Natural killer cell treated with Interleukin-12 subunit alpha and Interleukin-12 subunit beta and Interleukin-15 and Interleukin-18, amount 100 ng/mL, for 72 hours (primary cell): ENCODE measurements at regions not wholly inside any gene's neighbourhood (a gene's known extent, or its start where the extent isn't known, plus 50 kb on each side); places are given as distances from the start of the nearest gene placed in this dataset.

ENCODE experiments used
- ATAC-seq, 2 donors: fragments of 150-1000 bp; cut with Tn5 transposase in 1 of 2; sonication (Bioruptor Pico), chemical (Tn5 transposase) in 1 of 2; 2 replicates each; pipeline ENCODE4 v1.10.0; 2021
- DNase-seq: peaks from one replicate; pipeline ENCODE4 v3.0.0; 2022; ENCODE audit warnings: low spot score
- H3K27ac Mint-ChIP-seq, 2 donors: 1 replicate in 1 of 2; 2 replicates in 1 of 2; pipeline ENCODE4 v1.8.0; 2022; ENCODE audit warnings: mixed read lengths in 2 of 2, mild to moderate bottlenecking in 1 of 2, moderate library complexity in 1 of 2
- H3K27me3 Mint-ChIP-seq, 2 donors: 1 replicate in 1 of 2; 2 replicates in 1 of 2; pipeline ENCODE4 v1.8.0; 2022; ENCODE audit warnings: mixed read lengths in 2 of 2
- H3K36me3 Mint-ChIP-seq: one replicate; pipeline ENCODE4 v1.8.0; 2022; ENCODE audit warnings: mixed read lengths
- H3K4me1 Mint-ChIP-seq, 2 donors: 1 replicate in 1 of 2; 2 replicates in 1 of 2; pipeline ENCODE4 v1.8.0; 2022; ENCODE audit warnings: low read depth in 2 of 2, mixed read lengths in 2 of 2, mild to moderate bottlenecking in 1 of 2
- H3K4me3 Mint-ChIP-seq: one replicate; pipeline ENCODE4 v1.8.0; 2022; ENCODE audit warnings: mixed read lengths
- H3K9me3 Mint-ChIP-seq: 2 replicates; pipeline ENCODE4 v1.8.0; 2022; ENCODE audit warnings: mixed read lengths

DNA sequence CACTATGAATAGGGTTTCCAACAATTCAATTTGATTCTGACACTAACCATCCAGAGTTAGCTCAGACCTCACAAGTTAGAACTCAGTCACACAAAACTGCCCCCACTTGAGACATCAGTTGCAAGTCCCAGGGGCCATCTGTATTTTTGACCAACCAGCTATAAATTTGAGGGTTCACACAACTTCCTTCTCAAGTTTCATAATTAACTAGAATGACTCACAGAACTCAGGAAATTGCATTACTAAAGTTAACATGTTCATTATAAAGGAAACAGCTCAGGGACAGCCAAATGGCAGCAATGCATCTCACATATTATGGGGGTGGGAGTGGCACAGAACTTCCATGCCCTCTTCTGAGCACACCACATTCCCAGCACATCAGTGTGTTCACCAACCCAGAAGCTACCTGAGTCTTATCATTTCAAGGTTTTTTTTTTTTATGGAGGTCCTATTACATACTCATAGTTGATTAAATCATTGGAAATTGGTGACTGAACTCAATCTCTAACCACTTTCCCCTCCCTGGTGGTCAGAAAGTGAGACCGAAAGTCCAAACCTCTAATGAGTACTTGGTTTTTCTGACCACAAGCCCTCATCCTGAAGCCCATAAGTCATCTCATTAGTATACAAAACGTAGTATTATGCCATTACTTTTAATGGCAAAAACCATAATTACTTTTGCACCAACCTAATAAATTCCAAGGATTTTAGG is 1721.5 kb upstream of the SEL1L start:
- H3K36me3 Mint-ChIP-seq = no peaks in the 10 kb centered on the region
- H3K27me3 Mint-ChIP-seq = no peaks in the 10 kb centered on the region
- ATAC-seq = no peak
- no peak overlapping the region for H3K27ac Mint-ChIP-seq
- DNase-seq = no peak
- H3K9me3 Mint-ChIP-seq = peaks cover 11% of the 10 kb centered on the region
- H3K4me3 Mint-ChIP-seq = no peak overlapping the region
- no peaks in the 10 kb centered on the region for H3K4me1 Mint-ChIP-seq

DNA sequence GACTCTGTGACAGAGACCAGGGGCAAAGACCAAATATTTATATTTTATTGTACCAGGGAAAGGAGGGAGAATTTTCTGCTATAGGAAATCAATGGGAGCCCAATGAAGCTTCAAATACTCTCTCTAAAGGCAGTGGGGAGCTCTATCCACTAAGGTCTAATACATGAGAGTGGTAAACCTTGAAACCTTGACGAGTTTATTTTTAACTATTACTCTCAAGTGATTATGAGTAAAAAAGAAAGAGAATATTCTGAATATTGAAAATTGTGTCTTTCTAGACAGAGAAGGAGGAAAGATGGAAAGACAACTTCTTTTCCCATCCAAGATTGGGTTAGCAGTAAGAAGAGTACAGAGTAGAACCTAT is 1722.1 kb upstream of the SEL1L start:
- Mint-ChIP-seq H3K27me3 (no peaks in the 10 kb centered on the region), H3K36me3 (no peaks in the 10 kb centered on the region), H3K9me3 (peaks cover 11% of the 10 kb centered on the region), H3K27ac (no peak overlapping the region), H3K4me1 (no peaks in the 10 kb centered on the region), H3K4me3 (no peak overlapping the region)
- ATAC-seq (no peak), DNase-seq (no peak)

DNA sequence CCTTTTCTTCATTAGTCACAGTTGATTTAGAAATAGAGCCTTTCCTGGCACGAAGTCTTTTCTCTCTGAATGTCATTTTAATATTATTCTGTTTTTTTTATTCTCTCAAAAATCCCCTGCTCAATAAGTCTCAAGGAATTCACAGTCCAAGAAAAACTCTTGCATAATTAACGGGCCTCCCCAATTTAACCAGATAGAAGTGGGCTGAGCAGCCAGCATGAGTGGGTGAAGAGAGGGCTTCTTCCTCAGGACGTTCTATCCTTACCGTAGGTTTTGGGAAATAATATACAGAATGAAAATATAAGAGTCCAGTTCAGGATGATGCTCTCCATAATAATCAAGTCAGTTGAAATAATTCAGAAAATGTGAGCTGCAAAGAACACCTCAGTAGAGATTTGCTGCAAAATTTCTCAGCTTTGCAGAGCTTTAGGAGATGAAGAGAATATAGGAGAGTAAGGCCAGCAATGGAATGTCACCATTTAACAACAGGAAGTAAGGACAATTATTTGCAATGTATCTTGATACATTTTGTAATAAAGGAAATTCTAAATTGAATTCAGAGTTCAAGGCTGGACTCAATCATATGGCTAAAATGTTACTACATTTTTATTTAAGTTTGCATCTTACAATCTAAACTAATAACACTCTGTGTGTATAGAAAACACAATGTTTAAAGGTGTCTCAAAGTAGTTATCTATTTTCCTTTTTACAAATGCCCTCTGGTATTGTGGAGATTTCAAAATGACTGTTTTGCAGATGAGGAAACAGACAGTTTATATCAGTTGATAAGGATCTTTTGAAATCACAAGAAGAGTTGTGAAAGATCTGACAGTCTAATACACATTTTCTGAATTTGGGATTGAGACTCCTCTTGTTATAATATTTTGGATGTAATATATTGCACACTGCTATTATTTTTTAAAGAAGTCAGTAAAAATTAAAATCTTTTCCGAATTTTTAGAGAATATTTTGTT is 1724.1 kb upstream of the SEL1L start:
- Mint-ChIP-seq H3K4me3 (no peak overlapping the region), H3K9me3 (peaks cover 19% of the 10 kb centered on the region), H3K27me3 (no peaks in the 10 kb centered on the region), H3K36me3 (no peaks in the 10 kb centered on the region), H3K4me1 (no peaks in the 10 kb centered on the region), H3K27ac (no peak overlapping the region)
- no peak for DNase-seq
- ATAC-seq = no peak

GRCh38 chr14:83260751-83261150 is 1727.1 kb upstream of the SEL1L start:
- H3K36me3 Mint-ChIP-seq = no peaks in the 10 kb centered on the region
- no peaks in the 10 kb centered on the region for H3K4me1 Mint-ChIP-seq
- DNase-seq (no peak), ATAC-seq (no peak)
- H3K4me3 Mint-ChIP-seq = no peak overlapping the region
- H3K9me3 Mint-ChIP-seq = peaks cover 12% of the 10 kb centered on the region
- H3K27ac Mint-ChIP-seq = no peak overlapping the region
- no peaks in the 10 kb centered on the region for H3K27me3 Mint-ChIP-seq

- Mint-ChIP-seq H3K27me3 (no peaks in the 10 kb centered on the region), H3K4me1 (no peaks in the 10 kb centered on the region), H3K9me3 (peaks cover 13% of the 10 kb centered on the region), H3K4me3 (no peak overlapping the region), H3K27ac (no peak overlapping the region), H3K36me3 (peaks cover 2% of the 10 kb centered on the region)
- DNase-seq (no peak), ATAC-seq (no peak)
These were observed 1735.9 kb upstream of the SEL1L start for GRCh38 chr14:83269583-83269982.

GRCh38 chr14:83271663-83272062 is 1738.0 kb upstream of the SEL1L start:
- ATAC-seq = no peak
- Mint-ChIP-seq H3K9me3 (peaks cover 20% of the 10 kb centered on the region), H3K4me3 (no peak overlapping the region), H3K4me1 (no peaks in the 10 kb centered on the region), H3K27ac (no peak overlapping the region), H3K27me3 (no peaks in the 10 kb centered on the region), H3K36me3 (peaks cover 4% of the 10 kb centered on the region)
- no peak for DNase-seq

DNA sequence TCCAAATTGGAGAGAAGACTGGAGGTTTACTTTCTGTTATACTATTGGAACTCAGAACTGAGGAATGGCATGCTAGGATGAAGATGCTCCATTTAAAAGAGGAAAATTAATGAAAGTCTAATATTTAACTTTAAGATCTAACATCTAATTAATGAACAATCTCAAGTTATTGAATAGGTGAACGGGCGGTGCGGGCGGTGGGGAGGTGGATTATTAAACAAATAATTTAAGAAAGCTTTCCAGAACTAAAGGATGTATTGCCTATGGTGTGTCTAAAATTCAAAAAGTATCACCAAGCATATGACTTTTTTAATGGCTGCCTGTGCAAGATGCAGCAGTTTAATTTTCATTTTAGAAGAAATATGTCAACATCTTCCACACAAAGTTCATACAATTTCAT is 1747.1 kb upstream of the SEL1L start:
- Mint-ChIP-seq H3K27me3 (no peaks in the 10 kb centered on the region), H3K4me3 (no peak overlapping the region)
- no peak for DNase-seq

DNA sequence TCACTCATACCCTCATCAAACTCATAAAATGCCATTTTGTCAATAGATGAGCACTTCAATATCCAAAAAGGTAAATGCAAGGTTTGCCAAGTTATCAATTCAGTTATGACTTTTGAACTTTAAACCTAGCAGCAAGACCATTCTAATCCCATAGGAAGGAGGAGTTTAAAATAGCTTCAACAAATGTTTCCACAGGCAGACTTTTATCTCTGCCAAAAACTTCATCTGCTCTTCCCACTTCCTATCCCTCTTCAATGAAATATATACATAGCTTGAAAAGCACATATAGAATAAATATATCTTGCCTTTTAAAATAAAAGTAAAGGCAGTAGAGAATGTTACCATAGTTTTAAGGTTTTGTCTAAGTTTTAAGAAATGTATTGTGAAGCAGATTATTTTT is 1749.1 kb upstream of the SEL1L start:
- Mint-ChIP-seq H3K36me3 (peaks cover 2% of the 10 kb centered on the region), H3K4me3 (no peak overlapping the region), H3K27me3 (no peaks in the 10 kb centered on the region), H3K27ac (no peak overlapping the region), H3K4me1 (no peaks in the 10 kb centered on the region), H3K9me3 (peaks cover 17% of the 10 kb centered on the region)
- no peak for DNase-seq
- ATAC-seq = no peak

More for the DNA sequence above, 1747.1 kb upstream of the SEL1L start:
- Mint-ChIP-seq H3K27ac (no peak overlapping the region), H3K36me3 (peaks cover 11% of the 10 kb centered on the region), H3K4me1 (no peaks in the 10 kb centered on the region), H3K9me3 (peaks cover 27% of the 10 kb centered on the region)
- ATAC-seq = no peak

- H3K27ac Mint-ChIP-seq = no peak overlapping the region
- H3K36me3 Mint-ChIP-seq = peaks cover 10% of the 10 kb centered on the region
- DNase-seq (no peak), ATAC-seq (no peak)
- no peak overlapping the region for H3K4me3 Mint-ChIP-seq
- H3K9me3 Mint-ChIP-seq = peaks cover 17% of the 10 kb centered on the region
- no peaks in the 10 kb centered on the region for H3K27me3 Mint-ChIP-seq
- H3K4me1 Mint-ChIP-seq = no peaks in the 10 kb centered on the region
These were observed 1753.6 kb upstream of the SEL1L start for GRCh38 chr14:83287300-83287699.

DNA sequence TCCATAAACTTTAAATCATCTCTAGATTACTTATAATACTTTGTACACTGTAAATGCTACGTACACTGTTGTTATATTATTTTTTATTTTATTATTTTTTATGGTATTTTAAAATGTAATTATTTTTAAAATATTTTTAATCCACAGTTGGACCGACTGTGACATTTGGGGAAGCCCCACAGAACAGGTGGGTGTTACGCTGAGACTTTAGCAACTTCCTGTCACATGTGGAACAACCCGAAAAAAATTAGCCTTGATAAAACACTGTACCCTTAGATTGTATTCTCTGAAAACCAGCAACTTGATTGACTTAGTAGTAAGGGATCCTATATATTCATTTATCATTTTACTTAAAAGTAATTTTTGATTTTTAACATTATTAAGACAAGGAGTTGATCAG is 1755.7 kb upstream of the SEL1L start:
- no peak for DNase-seq
- Mint-ChIP-seq H3K27me3 (no peaks in the 10 kb centered on the region), H3K9me3 (peaks cover 24% of the 10 kb centered on the region), H3K36me3 (peaks cover 17% of the 10 kb centered on the region), H3K4me1 (no peaks in the 10 kb centered on the region), H3K27ac (no peak overlapping the region), H3K4me3 (no peak overlapping the region)
- ATAC-seq = no peak

GRCh38 chr14:83289896-83290295 is 1756.2 kb upstream of the SEL1L start:
- ATAC-seq (no peak), DNase-seq (no peak)
- H3K4me1 Mint-ChIP-seq = no peaks in the 10 kb centered on the region
- no peak overlapping the region for H3K4me3 Mint-ChIP-seq
- peaks cover 26% of the 10 kb centered on the region for H3K9me3 Mint-ChIP-seq
- no peaks in the 10 kb centered on the region for H3K27me3 Mint-ChIP-seq
- no peak overlapping the region for H3K27ac Mint-ChIP-seq
- peaks cover 17% of the 10 kb centered on the region for H3K36me3 Mint-ChIP-seq

GRCh38 chr14:83290447-83290846 is 1756.8 kb upstream of the SEL1L start:
- Mint-ChIP-seq H3K4me3 (no peak overlapping the region), H3K4me1 (no peaks in the 10 kb centered on the region), H3K36me3 (peaks cover 17% of the 10 kb centered on the region), H3K27me3 (no peaks in the 10 kb centered on the region), H3K9me3 (peaks cover 31% of the 10 kb centered on the region), H3K27ac (no peak overlapping the region)
- DNase-seq = no peak
- ATAC-seq = no peak

GRCh38 chr14:83291714-83292113 is 1758.1 kb upstream of the SEL1L start:
- Mint-ChIP-seq H3K27me3 (no peaks in the 10 kb centered on the region), H3K9me3 (peaks cover 31% of the 10 kb centered on the region), H3K4me3 (no peak overlapping the region), H3K36me3 (peaks cover 17% of the 10 kb centered on the region), H3K4me1 (no peaks in the 10 kb centered on the region), H3K27ac (no peak overlapping the region)
- DNase-seq = no peak
- no peak for ATAC-seq

- ATAC-seq (no peak), DNase-seq (no peak)
- Mint-ChIP-seq H3K27ac (no peak overlapping the region), H3K36me3 (peaks cover 7% of the 10 kb centered on the region), H3K4me1 (no peaks in the 10 kb centered on the region), H3K9me3 (peaks cover 22% of the 10 kb centered on the region), H3K27me3 (no peaks in the 10 kb centered on the region), H3K4me3 (no peak overlapping the region)
These were observed 1761.3 kb upstream of the SEL1L start for GRCh38 chr14:83294941-83295340.
